D721Med (cell line): ENCODE measurements at regions not wholly inside any gene's neighbourhood (a gene's known extent, or its start where the extent isn't known, plus 50 kb on each side); places are given as distances from the start of the nearest gene placed in this dataset.

Experiments used
- DNase-seq: peaks from one replicate; pipeline ENCODE4 v3.0.0; 2011; ENCODE audit warnings: low spot score; ENCODE audit not compliant: insufficient read length
- FAIRE-seq: peaks from 2 replicates; lab custom pipeline; 2011; peaks lifted over from hg19 to GRCh38; lab: Jason Lieb, UNC
- CTCF ChIP-seq: IDR thresholded peaks from 2 replicates; pipeline ENCODE4 v1.5.1; 2012; ENCODE audit warnings: mild to moderate bottlenecking, control low read depth; ENCODE audit not compliant: insufficient read depth; ENCODE audit errors: missing control alignments

- no peak for FAIRE-seq
- no peak for DNase-seq
- no peak for TF ChIP-seq CTCF
Observed at GRCh38 chr2:76378140-76378539, 667.4 kb upstream of the GCFC2 start.

GRCh38 chr2:76341439-76341838 is 630.7 kb upstream of the GCFC2 start:
- TF ChIP-seq CTCF: no peak
- DNase-seq (no peak), FAIRE-seq (no peak)

- FAIRE-seq (no peak), DNase-seq (no peak)
- TF ChIP-seq CTCF: no peak
Observed at GRCh38 chr2:76332871-76333270, 622.2 kb upstream of the GCFC2 start.

- DNase-seq (no peak), FAIRE-seq (no peak)
- TF ChIP-seq CTCF: no peak
Observed at GRCh38 chr2:76330865-76331264, 620.1 kb upstream of the GCFC2 start.

- DNase-seq: no peak
- FAIRE-seq: no peak
- no peak for TF ChIP-seq CTCF
Observed at GRCh38 chr2:76326636-76327035, 615.9 kb upstream of the GCFC2 start.

GRCh38 chr2:76323381-76323780 is 612.7 kb upstream of the GCFC2 start:
- DNase-seq (no peak), FAIRE-seq (no peak)

GRCh38 chr2:76320716-76321115 is 610.0 kb upstream of the GCFC2 start:
- no peak for DNase-seq
- no peak for TF ChIP-seq CTCF
- no peak for FAIRE-seq

More at GRCh38 chr2:76323381-76323780, 612.7 kb upstream of the GCFC2 start:
- no peak for TF ChIP-seq CTCF
